ENCODE measurements at regions not wholly inside any gene's neighbourhood (a gene's known extent, or its start where the extent isn't known, plus 50 kb on each side); places are given as distances from the start of the nearest gene placed in this dataset.

DNA sequence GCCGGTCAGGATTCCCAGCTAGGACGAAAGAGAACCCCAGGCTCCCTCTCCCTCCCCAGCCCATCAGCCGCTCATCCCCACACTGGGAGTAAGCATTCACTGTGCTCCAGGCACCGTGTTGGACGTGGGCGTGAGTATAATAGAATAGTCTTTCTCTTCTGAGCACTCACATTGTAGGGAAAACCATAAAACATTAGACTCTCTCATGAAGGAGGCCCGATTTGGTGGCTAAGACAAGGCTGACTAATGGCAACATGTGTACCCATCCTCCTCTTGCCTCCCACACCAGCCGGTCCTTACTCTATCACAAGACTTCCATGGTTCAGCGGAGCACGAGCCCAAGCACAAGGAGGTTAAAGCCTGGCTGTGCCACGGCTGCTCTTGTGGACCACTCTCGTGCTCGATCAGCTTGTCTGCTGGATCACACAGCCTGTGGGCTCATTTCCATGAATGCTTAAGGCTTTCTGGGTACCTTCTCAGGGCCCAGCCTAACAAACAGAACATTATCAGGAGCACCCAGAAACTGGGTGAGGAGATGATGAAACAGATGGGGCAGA is 540.9 kb upstream of the RAB6C start:
- DNase-seq: no peak

DNA sequence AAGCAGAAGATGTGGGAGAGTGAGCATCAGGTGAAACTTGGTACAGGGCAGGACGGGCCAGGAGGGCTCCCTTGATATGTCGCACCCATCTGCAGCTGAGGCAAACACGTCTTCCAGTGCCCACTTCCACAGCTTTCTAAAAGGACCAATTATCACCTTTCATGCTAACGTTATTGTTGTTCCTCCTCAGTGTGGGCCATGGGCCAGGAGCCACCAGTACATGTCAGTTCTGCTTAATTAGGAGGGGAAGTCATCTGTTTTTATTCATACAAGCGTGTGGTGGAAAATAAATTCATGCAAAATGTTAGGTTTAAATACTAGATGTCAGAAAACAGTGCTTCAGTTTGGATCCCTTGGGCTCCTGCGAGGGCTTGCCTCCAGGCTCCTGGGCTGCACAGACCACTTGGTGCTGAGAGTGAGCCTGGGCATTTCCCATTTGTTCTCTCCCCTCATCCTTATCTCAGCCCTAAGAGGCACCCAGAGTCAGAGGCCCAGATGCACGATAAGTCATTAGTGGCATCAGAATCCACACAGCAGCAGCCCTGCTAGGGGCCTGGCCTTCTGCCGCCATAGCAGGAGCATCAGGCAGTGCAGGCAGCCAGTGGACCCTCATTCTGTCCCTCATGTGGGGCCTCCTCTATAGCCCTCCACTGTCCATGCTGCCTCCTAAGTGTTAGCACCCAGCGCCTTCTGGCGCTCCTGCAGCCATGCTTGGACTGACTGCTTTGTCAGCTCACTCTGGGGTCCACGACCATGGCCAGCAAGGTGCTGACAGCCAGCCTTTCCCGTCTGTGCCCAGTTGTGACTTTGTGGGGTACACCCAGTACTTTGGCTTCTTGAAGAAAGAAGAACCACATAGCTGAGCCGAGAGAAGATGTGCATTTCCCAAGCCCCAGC is 539.8 kb upstream of the RAB6C start:
- DNase-seq: no peak

DNA sequence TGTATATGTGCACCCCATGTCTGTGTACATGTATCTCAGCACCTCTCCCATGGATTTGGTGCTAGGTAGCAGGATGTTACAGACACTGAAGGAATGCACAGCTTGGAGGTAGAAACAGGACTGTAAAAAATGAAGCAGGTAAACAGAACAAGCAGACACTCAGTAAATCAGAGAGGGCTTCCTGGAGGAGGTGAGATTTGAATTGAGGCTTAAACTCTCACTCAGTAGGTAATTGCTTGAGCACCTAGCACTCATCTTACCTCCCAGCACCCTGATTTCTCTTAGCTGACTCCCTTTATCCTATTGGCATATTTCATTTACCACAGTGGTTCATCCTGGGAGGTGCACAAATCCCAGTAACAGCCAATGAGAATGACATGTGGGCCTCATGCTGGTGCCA is 537.9 kb upstream of the RAB6C start:
- no peak for DNase-seq

DNA sequence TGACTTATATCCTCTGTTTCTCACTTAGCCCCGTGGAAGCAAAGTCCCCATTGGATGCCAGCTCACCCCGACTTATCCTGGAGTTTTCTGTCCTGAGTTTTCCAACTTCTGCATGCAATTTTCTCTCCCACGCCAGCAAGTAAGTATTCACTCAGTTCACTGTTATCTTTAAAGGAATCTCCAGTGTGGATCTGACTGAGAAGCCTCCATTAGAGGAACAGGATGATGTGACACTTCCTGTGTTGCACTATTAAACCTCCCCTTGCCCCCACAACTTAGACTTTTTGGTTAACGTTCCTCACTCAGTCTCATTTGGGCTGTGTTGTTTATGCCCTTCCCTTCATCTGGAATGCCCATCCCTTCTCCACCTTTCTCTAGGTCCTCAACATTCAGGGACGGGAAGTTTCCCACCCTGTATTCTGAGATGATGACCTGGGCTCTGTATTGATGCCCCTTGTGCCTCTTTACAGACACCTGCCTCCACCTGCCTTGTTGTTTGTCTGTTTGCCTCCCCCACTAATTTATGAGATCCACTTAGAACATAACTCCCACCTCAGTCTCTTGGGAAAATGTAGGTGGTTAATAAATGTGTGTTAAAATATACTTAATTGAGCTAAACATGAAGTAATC is 536.1 kb upstream of the RAB6C start:
- DNase-seq: no peak

DNA sequence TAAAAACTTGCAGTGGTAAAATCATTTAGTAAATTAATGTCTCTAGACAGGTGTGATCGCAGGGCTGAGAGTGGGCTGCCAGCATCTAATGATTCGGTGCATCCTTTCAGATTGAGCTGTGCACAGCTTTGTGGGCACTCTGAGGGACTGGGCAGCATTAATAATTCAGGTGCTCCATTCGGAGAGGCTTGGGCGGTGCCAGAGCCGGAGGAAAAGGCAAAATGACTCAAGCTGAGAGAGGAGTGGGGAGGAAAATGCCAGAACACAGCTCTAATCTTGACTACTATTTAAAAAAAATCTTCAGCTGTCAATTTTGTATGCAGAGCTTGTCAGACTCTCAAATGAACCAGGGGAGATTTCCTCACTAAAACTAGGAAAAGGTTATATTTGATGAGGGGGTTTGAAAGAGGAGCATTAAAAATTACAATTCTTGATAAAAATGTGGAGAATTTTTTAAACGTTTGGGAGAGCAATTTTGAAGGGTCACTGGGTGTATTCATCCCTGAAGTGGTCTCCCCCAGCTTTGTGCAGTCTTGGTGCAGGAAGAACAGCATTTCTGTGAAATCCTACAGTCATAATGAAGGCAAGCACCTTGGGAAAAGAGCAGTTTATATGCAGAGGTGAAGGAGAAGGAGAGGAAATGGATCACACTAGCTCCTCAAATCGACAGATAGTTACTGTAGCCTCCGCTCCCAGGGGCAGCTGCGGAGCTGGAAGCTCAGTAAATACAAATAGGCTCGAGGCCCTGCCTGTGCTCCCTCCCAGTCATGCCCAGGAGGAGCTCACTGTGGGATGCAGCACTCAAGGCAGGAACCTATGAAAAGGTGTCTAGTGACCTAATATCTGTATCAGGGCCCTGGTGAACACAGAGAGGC is 535.4 kb upstream of the RAB6C start:
- no peak for DNase-seq

DNA sequence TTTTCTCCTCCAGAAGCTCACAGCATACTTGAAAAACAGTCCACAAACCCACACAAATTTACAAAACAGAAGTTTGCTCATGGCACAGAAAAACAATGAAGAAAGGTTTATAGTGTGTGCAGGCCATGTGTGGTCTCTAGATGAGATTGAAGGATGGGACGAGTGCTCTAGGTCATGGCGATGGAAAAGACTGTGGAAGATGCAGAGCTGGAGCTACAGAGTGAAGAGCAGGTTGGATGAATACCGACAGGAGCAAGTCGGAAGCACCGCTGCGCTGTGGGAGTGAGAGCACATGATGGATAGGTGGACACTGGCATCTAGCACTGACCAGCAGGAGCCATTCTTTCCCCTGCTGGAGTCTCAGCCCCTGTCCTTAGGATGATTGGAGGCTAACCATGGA is 534.7 kb upstream of the RAB6C start:
- no peak for DNase-seq

DNA sequence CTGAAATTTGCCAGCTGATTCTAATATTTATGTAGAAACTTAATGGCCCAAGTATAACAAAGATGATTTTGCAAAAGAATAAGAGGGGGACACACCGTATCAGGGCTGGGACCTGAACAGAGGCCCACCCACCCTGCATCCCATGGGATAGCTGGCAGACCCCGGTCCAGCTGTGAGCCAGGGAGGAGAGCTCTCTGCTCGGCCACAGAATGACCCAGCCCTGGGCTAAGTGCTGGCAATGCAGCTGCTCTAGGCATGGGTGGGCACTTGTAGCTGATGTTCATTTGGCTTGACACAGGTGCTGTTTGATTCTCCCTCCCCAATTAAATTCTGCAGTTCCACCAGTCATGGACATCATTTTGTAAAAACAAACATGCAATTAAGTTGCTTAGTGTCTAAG is 522.8 kb upstream of the RAB6C start:
- no peak for DNase-seq

DNA sequence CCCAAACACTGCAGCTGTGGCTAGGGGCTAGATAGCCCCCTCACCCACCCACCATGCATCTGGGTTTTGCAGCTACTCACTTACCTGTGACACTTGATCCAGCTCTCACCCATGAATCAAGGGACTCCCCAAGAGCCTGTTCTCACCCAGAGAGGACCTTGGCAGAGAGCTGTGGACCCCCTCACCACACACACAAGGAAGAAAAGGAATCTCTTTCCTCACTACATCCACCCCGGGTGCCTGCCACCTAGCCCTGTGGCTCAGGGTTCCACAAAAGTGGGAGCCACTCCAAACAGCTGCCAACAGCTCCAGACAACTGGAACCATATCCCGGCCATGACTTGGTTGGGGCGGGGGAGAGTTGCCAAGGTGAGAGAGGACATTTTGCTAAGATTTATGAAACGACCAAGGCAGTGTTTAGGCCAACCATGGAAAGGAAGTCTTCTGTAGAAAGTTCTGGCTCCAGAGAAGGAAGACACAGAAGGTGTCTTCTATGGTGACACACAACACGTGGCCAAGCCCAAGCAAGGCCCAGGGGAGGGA is 522.1 kb upstream of the RAB6C start:
- DNase-seq: no peak

DNA sequence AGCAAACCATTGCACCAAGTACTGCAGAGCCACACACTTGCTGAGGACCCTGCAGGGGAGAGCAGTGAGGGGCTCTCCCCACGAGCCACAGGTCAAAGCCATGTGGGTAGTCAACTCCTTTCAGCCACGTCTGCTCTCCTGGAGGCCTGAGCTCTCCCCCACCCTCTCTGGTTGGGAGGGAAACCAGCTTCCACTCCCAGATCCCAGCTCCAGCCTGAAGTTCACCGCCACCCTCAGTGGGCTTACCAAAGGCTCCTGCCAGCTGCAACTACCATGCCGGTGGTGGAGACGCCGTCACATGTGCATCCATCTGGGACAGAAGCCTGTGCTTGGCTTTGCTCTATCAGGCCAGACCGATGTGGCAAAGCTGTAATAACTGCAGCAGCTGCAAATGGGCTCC is 521.5 kb upstream of the RAB6C start:
- no peak for DNase-seq

DNA sequence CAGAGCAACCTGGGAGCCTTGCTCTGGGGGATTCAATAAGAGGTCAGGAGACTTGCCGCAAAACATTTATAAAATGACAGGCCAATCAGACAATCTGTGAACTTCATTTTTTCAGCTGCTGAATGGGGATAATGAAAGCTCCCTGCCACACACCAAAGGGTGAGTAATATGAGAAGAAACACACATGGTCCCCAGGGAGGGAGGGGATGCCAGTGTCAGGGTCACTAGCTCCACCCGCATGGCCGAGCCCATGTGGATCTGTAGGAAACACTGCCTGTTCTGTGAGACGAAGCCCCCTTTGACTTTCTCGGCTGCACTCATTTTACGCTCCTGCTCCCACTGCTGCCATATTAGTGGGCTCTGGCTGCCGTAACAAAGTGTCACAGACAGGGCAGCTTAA is 521.0 kb upstream of the RAB6C start:
- no peak for DNase-seq

DNA sequence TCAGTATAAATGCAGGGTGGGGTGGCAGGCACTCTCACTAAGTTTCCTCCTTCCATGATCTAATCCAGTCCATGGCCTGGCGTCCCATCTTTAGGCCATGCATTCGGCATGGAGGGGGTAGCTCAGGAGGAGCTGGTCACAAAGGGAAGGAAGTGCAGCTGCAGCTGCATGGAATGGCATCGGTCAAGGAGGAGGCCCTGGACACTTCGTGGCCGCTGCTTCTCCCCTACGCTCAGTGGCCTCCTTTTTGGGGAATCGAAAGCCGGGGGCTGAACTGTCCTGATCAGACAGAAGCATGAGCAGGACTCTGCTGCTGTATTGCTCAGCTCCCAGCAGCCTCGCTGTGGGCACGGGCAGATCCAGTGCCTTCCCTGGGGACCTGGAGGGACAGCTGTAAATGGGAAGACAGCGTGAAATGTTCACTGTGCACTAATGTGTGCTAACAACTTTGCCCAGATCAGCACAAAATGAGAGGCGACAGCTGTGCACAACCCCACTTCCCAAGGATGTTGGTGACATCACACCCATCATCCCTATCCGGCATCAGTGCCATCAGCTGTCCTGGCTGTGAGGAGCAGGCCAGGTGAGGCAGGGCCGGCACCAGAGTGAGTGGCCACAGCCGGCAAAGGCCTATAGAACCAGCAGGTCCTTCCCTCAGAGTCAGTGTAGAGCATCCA is 520.1 kb upstream of the RAB6C start:
- no peak for DNase-seq

DNA sequence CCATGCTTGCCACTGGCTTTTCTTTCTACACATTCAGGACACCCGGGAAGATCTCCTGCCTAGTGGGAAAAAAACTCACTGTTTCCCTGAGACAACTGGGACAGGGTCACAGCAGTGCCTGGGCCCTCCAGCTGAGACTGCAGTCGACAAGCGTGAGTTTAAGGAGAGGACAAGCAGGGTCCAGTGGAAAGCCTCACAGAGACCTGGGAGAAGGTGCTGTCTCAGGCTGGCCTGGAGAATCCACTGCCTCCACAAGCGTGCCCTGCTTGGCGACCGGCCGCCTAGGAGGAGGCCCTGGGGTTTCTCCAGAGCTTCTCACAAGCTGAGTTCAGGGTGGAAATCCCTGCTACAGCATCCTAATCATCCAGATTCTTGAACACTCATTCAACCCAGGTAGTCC is 519.6 kb upstream of the RAB6C start:
- DNase-seq: no peak

DNA sequence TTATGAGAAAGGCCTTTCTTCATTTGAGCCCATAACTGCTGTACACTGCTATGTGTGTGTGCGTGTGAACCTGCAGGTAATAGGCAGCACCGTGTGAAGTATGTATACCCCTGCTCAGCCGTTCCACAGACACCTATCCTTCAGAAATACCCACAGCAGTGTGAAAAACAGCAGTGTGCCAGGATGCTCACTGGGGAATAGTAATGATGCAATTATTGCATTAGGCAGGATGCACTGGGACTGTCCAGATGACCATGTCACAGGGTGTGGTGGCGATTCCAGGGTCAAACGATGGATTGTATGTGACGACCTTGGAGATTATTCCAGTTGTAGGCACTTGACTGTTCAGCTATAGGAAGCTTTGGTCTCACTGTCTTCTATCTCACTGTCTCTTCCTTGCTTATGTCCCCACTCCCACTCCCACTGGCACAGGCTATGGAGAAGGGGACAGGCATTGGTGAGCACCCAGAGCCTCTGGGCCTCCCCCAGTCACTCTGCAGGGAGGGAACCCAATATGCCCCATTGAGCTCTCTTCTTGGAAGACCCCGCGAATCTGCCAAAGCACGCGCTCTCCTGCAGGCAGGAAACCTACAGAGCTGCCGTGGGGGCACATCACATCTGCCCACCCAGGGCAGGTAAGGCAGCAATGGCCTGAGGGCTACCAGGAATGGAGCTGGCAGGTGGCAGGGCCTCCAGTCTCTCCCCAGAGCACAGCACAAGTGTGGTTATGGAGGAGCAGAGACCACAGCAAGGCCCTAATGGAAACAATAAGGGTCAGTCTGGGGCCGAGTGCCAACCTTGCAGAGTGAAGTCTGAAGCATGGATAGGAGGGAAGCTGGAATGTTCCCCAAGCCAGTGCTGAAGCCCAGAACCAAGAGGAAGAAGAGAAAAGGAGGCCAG is 518.9 kb upstream of the RAB6C start:
- no peak for DNase-seq

DNA sequence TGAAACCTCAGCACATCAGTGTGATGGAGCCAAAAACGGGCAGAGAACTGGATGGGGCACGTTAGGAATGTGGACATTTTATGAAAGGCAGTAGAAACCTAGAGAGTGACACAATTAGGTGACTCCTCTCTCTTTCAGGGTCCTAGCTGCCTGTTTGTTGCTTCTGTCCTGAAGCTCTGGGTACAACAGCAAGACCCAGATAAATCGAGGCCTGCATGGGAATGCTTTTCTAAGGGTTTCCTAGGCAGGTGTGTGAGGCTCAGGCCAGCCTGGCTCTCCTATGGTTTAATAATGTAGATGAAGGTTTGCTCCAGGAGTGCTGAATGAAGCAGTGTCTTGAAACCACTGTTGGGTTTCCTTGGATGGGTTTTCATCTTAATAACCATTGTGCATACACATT is 517.1 kb upstream of the RAB6C start:
- no peak for DNase-seq

DNA sequence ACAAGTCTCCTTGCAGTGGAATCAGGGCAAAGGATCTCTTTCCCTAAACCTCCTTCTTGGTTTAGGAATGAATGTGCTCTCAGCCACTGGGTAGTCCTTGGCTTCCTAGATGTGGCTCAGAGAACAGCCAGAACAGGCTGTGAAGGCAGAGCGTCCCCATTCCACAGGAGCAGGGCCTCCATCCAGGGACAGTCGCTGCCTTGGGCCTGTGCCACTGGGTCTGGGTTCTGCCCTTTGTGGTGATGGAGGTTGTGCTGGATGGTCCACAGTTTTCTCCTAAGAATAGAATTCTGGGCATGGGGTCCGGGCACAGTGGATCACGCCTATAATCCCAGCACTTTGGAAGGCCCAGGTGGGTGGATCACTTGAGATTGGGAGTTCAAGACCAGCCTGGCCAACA is 516.5 kb upstream of the RAB6C start:
- DNase-seq: no peak

DNA sequence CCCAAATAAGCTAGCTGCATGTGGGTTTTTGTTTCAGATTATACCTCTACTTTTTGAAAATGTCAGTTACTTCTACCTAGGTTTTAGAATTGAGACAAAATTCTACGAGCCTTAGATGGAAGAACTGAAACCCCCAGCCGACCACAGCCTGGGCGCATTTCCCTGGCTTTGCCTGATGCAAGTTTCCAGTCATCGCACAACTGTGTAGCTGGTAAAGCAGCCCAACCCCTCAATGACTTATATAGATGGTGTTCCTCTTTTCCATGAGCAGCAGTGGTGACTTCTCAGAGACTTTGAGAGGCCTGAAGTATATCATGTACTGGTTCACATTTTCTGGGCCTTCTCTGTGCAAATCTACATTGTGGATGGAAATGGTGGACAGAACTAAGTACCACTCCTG is 515.4 kb upstream of the RAB6C start:
- no peak for DNase-seq

DNA sequence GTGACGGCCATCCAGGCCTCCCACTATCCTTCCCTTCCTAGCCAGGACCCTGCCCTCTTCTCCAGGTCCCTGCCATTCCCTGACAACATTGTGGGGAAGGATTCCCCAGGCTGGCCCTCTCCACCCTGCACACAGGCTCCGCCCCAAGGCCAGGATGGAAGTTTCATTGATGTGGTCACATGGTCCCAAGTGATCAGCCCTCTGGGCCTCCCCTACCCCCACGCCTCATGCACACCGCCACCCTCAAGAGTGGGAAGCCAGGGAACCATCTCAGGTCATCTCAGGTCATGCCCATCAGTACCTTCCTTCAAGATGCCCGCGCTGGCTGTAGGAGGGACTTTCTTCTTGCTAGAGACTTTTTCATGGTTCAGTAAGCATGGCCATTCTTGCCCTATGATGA is 514.8 kb upstream of the RAB6C start:
- DNase-seq: no peak

DNA sequence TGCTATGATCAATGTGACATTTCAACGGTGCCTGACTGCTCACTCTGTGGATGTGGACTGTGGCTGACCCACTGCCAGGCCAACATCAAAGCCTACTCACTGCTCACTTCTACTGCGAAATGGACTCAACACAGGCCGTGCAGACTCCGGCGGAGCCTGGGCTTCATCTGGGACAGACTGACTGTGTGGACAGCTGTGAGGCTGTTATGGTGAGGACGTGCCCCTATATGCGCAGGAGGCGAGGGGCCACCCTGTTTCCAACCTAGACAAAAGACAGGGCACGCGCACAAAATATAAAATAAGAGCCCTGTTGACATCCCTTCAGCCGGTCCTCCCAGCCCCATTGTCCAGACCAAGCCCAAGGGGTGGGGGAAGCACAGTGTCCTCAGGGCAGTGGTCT is 514.4 kb upstream of the RAB6C start:
- no peak for DNase-seq

DNA sequence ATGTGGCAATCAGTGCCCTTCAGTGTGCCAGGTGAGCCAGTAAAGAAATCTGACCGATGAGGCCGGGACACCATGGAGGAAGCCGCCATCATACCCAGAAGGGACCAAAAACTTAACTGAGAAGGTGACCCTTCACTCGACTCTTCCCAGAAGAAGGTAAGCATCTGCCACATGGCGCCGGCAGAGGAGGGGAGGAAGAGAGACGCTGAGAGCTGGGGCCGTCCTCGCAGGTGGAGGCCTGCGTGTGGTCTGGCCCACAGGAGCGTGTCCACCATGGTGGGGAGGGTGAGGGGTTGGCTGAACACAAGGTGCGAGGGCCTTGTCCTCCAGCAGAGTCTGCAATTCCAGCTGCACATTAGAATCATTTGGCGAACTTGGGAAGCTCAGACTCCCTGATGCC is 513.1 kb upstream of the RAB6C start:
- no peak for DNase-seq

DNA sequence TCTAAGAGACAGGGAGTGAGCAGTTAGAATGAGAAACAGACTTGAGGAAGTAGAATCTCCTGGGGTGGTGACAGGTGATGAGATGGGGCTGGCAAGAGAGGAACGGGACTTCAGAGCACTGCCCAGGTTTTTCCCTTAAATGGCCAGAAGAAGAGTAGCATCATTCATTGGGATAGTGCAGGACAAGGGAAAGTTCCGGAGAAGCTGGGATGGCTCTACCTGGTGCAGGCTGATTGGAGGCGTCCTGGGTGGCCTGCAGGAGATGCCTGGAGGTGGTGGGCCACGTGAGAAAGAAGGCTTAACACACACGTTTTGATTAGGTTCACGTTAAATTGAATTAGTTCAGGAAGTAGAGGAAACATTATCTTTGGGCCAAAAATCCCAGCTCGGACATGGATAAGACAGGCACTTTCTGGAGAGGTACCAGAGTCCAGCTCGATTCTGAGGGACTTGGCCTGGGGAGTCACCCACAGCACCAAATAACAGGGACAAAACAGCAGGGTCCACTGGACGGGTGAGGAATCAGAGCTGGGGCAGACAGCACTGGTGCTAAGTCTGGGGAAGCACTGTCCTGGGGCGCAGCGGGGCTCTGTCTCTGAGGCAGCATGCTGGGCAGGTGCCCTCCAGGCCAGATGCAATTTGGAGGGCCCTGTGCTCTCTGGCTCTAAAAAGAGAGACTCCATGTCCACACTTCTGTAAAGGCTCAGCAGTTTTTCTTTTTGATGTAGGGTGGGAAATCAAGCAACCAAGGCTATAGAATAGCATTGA is 512.3 kb upstream of the RAB6C start:
- no peak for DNase-seq

DNA sequence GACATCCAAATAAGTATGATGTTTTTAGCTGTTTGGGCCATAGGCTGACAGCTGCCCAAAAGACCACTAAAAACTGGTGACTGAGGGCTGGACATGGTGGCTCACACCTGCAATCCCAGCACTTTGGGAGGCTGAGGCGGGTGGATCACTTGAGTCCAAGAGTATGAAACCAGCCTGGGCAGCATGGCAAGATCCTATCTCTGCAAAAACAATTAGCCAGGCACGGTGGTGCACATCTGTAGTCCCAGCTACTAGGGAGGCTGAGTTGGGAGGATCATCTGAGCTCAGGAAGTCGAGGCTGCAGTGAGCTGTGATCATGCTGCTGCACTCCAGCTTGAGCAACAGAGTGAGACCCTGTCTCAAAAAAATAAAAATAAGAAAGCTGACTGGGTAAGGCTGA is 511.5 kb upstream of the RAB6C start:
- no peak for DNase-seq
